SH-SY5Y (cell line): ENCODE measurements at regions not wholly inside any gene's neighbourhood (a gene's known extent, or its start where the extent isn't known, plus 50 kb on each side); places are given as distances from the start of the nearest gene placed in this dataset.

Experiments
- GATA2 ChIP-seq: IDR thresholded peaks from 2 replicates; pipeline ENCODE4 v1.6.1; 2011; ENCODE audit warnings: mild to moderate bottlenecking, low read depth, low read length
- GATA3 ChIP-seq: IDR thresholded peaks from 2 replicates; pipeline ENCODE4 v1.6.1; 2011; ENCODE audit warnings: low read depth, mild to moderate bottlenecking, low read length, moderate library complexity

GRCh38 chr22:33124471-33124870 is 66.3 kb upstream of the SYN3 start:
- TF ChIP-seq GATA2: no peak
- no peak for TF ChIP-seq GATA3
